Naive thymus-derived CD8-positive, alpha-beta T cell (primary cell): ENCODE measurements at regions not wholly inside any gene's neighbourhood (a gene's known extent, or its start where the extent isn't known, plus 50 kb on each side); places are given as distances from the start of the nearest gene placed in this dataset.
"Not testable (repeated sequence)": the region's sequence is repeated elsewhere in the genome, so short reads cannot be mapped to it uniquely, and the experiment has no call there.

ENCODE experiments used
- ATAC-seq, 2 donors: fragments of 150-1000 bp; cut with Tn5 transposase in 1 of 2; sonication (Bioruptor Pico), chemical (Tn5 transposase) in 1 of 2; 1 replicate in 1 of 2; 2 replicates in 1 of 2; pipeline ENCODE4 v1.10.0; 2021; ENCODE audit warnings: mild to moderate bottlenecking in 2 of 2, moderate library complexity in 2 of 2
- POLR2A ChIA-PET: fragments of 350-600 bp; sonication (Branson Sonifier 250); formaldehyde crosslinking; loops from one replicate; lab custom pipeline; 2021; ENCODE audit warnings: antibody characterized with exemption; lab: Charles Lee
- DNase-seq, 10 donors: peaks; one replicate each; pipeline versions ENCODE4 v3.0.0 to v3.0.0-alpha.2; 2020 to 2022
- H3K27ac Mint-ChIP-seq, 10 donors: one replicate each; pipeline ENCODE4 v1.8.0; 2020 to 2022; ENCODE audit warnings: mild to moderate bottlenecking in 10 of 10, mixed read lengths in 10 of 10, moderate library complexity in 4 of 10, inconsistent platforms in 1 of 10
- H3K27me3 Mint-ChIP-seq, 5 donors: one replicate each; pipeline ENCODE4 v1.8.0; 2021 to 2022; ENCODE audit warnings: mixed read lengths in 5 of 5
- H3K36me3 Mint-ChIP-seq, 3 donors: one replicate each; pipeline ENCODE4 v1.8.0; 2020 to 2022; ENCODE audit warnings: mixed read lengths in 3 of 3, mild to moderate bottlenecking in 2 of 3, inconsistent platforms in 1 of 3
- H3K4me1 Mint-ChIP-seq, 4 donors: one replicate each; pipeline ENCODE4 v1.8.0; 2021 to 2022; ENCODE audit warnings: mixed read lengths in 4 of 4
- H3K4me3 Mint-ChIP-seq, 10 donors: one replicate each; pipeline ENCODE4 v1.8.0; 2020 to 2022; ENCODE audit warnings: mild to moderate bottlenecking in 10 of 10, mixed read lengths in 10 of 10, moderate library complexity in 6 of 10, inconsistent platforms in 1 of 10
- H3K9me3 Mint-ChIP-seq, 9 donors: one replicate each; pipeline ENCODE4 v1.8.0; 2020 to 2022; ENCODE audit warnings: mixed read lengths in 9 of 9, mild to moderate bottlenecking in 3 of 9, inconsistent platforms in 1 of 9, moderate library complexity in 1 of 9

GRCh38 chr2:33931164-33931563, 332.1 kb upstream of the FAM98A start:
- POLR2A ChIA-PET = no interaction called here
- Mint-ChIP-seq H3K9me3 (peaks cover 0 to 8% (median 2%) of the 10 kb centered on the region in 9 donors), H3K4me1 (no peaks in the 10 kb centered on the region), H3K27me3 (peaks cover 0 to 4% (median 2%) of the 10 kb centered on the region in 5 donors), H3K36me3 (peaks cover 0 to 4% (median 0%) of the 10 kb centered on the region in 3 donors), H3K4me3 (no peak overlapping the region), H3K27ac (no peak overlapping the region)
- ATAC-seq = no peak
- DNase-seq = no peak

- POLR2A ChIA-PET = no interaction called here
- Mint-ChIP-seq H3K4me3 (no peak overlapping the region), H3K27me3 (peaks cover 0 to 4% (median 2%) of the 10 kb centered on the region in 5 donors), H3K9me3 (peaks cover 0 to 7% (median 2%) of the 10 kb centered on the region in 9 donors), H3K36me3 (peaks cover 0 to 4% (median 0%) of the 10 kb centered on the region in 3 donors), H3K27ac (no peak overlapping the region), H3K4me1 (no peaks in the 10 kb centered on the region)
- DNase-seq (no peak), ATAC-seq (no peak)
Measured at GRCh38 chr2:33929467-33929866, 330.4 kb upstream of the FAM98A start.

- H3K4me1 Mint-ChIP-seq = no peaks in the 10 kb centered on the region
- H3K36me3 Mint-ChIP-seq = peaks cover 0 to 4% (median 0%) of the 10 kb centered on the region in 3 donors
- no peak overlapping the region for H3K27ac Mint-ChIP-seq
- peaks cover 0 to 3% (median 2%) of the 10 kb centered on the region in 5 donors for H3K27me3 Mint-ChIP-seq
- H3K4me3 Mint-ChIP-seq = no peak overlapping the region
- peaks cover 0 to 4% (median 2%) of the 10 kb centered on the region in 9 donors for H3K9me3 Mint-ChIP-seq
- ATAC-seq (no peak), DNase-seq (no peak)
- POLR2A ChIA-PET = no interaction called here
Measured at GRCh38 chr2:33927756-33928155, 328.7 kb upstream of the FAM98A start.

DNA sequence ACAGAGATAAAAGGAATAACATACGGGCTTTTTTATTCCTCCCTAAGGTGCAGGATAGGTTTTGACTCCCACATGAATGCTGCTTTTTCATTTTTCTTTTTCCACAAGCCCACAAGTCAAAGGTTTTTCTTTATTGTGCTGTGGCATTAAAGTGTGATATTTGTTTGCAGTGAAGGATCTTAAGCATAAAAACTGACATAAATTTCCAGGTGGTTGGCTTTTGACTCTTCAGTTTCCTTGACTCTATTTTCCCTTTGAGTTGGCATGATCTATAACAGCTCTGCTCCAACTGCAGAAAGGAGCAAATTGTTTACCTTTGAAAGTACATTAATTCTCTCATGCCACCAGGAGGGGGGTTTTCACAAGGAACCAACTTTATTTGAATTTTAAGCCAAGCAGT, 326.2 kb upstream of the FAM98A start:
- DNase-seq (no peak), ATAC-seq (no peak)
- peaks cover 0 to 4% (median 0%) of the 10 kb centered on the region in 3 donors for H3K36me3 Mint-ChIP-seq
- no peak overlapping the region for H3K4me3 Mint-ChIP-seq
- no peak overlapping the region for H3K27ac Mint-ChIP-seq
- no peaks in the 10 kb centered on the region for H3K4me1 Mint-ChIP-seq
- H3K9me3 Mint-ChIP-seq = peaks cover 0 to 8% (median 2%) of the 10 kb centered on the region in 9 donors
- H3K27me3 Mint-ChIP-seq = peaks cover 0 to 3% (median 2%) of the 10 kb centered on the region in 5 donors
- POLR2A ChIA-PET = no interaction called here

DNA sequence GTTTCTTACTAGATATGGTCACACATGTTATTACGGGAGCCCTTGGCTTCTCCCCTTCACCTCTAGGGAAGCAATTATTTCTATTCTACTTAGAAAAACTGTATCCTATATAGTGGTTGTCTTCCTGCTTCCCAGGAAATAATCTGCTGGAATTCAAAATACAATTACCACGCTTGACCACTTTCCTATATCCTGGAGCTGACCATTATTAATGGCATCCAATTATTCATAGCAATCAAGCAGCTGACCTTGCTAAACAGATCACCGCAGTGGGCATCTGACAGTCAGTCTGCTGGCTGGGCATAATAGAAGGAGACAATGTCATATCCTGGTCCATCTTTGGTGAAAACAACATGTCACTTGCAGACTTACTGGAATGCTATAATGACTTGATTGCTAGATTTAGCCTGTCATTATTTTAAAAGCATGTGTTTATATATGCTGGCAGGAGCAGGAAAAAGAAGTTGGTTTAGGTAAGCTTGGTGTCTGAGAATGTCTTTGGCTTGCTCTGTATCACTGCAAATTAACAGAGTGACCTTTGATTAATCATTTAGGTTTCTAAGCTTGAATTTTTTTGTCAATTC, 325.6 kb upstream of the FAM98A start:
- ATAC-seq (no peak), DNase-seq (no peak)
- Mint-ChIP-seq H3K36me3 (peaks cover 0 to 4% (median 0%) of the 10 kb centered on the region in 3 donors), H3K27ac (no peak overlapping the region), H3K4me1 (no peaks in the 10 kb centered on the region), H3K27me3 (peaks cover 0 to 3% (median 2%) of the 10 kb centered on the region in 5 donors), H3K9me3 (peaks cover 0 to 8% (median 2%) of the 10 kb centered on the region in 9 donors), H3K4me3 (no peak overlapping the region)
- POLR2A ChIA-PET = no interaction called here

GRCh38 chr2:33917252-33917651, 318.2 kb upstream of the FAM98A start:
- Mint-ChIP-seq H3K4me1 (no peaks in the 10 kb centered on the region), H3K9me3 (peaks cover 9 to 32% (median 22%) of the 10 kb centered on the region in 9 donors)
- DNase-seq = no peak

DNA sequence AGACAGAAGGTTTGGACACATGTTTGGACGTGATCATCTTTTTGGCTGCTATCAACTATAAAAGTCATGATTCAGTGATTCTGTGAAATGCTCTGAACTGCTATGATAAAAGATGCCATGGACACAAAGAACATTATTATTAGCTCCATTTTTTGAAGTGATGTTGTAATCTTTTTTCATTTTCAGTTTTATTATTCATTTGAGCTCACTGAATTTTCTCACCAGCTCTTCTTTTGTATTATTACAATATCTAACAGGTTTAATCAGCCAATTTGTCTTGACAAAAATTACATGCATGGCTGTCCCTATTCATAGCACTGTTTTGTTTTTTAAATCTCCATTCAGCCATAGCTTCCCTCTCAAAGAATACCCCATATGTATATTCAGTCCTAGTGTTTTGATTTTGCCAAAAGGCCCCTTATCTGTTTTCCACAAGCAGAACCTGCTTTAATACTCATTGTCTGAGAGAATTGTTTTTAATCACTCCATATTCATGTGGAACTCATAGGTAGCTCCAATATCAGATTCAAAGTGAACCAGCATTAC, 314.0 kb upstream of the FAM98A start:
- H3K9me3 Mint-ChIP-seq = peaks cover 9 to 32% (median 22%) of the 10 kb centered on the region in 9 donors
- H3K27ac Mint-ChIP-seq = no peak overlapping the region
- no peak overlapping the region for H3K4me3 Mint-ChIP-seq
- H3K27me3 Mint-ChIP-seq = peaks cover 0 to 8% (median 0%) of the 10 kb centered on the region in 5 donors
- no peak for ATAC-seq
- no peaks in the 10 kb centered on the region for H3K4me1 Mint-ChIP-seq
- POLR2A ChIA-PET = no interaction called here
- peaks cover 0 to 14% (median 0%) of the 10 kb centered on the region in 3 donors for H3K36me3 Mint-ChIP-seq
- no peak for DNase-seq

More at GRCh38 chr2:33917252-33917651, 318.2 kb upstream of the FAM98A start:
- ATAC-seq = no peak
- Mint-ChIP-seq H3K36me3 (peaks cover 0 to 14% (median 0%) of the 10 kb centered on the region in 3 donors), H3K27me3 (peaks cover 0 to 3% (median 2%) of the 10 kb centered on the region in 5 donors), H3K4me3 (no peak overlapping the region), H3K27ac (no peak overlapping the region)
- POLR2A ChIA-PET = no interaction called here

DNA sequence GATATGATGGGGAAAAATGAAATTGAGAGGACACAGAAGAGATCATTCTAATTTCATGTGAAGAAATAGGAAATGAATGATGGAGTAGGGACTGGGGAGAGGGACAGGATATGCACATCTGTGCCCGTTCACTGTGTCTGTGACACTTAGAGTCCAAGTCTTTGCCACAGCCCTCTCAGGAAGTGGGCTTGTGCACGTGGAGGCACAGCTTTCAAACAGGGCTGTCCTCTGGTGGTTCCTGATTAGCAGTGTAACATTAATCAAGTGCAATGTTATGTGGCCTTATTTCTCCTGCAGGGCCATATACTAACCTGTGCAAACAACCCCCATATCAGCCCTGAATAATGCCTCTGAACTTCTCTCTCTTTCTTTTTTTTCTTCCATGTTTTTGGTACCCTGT, 312.2 kb upstream of the FAM98A start:
- Mint-ChIP-seq H3K4me1 (no peaks in the 10 kb centered on the region), H3K27me3 (peaks cover 0 to 8% (median 0%) of the 10 kb centered on the region in 5 donors), H3K4me3 (no peak overlapping the region), H3K36me3 (peaks cover 0 to 14% (median 0%) of the 10 kb centered on the region in 3 donors), H3K9me3 (peaks cover 9 to 32% (median 22%) of the 10 kb centered on the region in 9 donors), H3K27ac (no peak overlapping the region)
- DNase-seq (no peak), ATAC-seq (no peak)
- POLR2A ChIA-PET = no interaction called here

- Mint-ChIP-seq H3K27ac (no peak overlapping the region), H3K36me3 (peaks cover 0 to 12% (median 0%) of the 10 kb centered on the region in 3 donors), H3K9me3 (peaks cover 8 to 26% (median 15%) of the 10 kb centered on the region in 9 donors), H3K4me3 (no peak overlapping the region), H3K4me1 (no peaks in the 10 kb centered on the region), H3K27me3 (peaks cover 0 to 8% (median 0%) of the 10 kb centered on the region in 5 donors)
- no peak for ATAC-seq
- DNase-seq = no peak
- POLR2A ChIA-PET = no interaction called here
Measured at GRCh38 chr2:33909945-33910695, 311.0 kb upstream of the FAM98A start.

DNA sequence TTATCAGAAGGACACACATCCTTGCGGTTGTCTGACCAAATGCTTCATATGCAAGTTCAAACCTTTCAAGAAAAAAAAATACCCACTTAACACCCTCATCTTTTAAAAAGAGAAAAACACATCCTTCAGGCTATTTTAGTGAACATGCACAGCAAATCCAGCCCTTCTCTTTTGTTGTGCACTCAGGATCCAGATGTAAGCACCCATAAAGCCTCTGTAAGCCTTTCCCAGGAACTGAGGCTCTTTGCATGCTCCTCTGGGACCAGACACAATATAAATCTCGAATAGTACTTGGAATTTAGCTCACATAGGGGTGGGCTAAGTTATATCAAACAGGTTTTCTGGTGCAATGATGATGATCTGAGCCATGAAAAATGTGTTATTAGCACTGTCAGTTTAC, 308.8 kb upstream of the FAM98A start:
- no peak for DNase-seq
- H3K36me3 Mint-ChIP-seq = no peaks in the 10 kb centered on the region
- no peaks in the 10 kb centered on the region for H3K4me1 Mint-ChIP-seq
- H3K4me3 Mint-ChIP-seq = no peak overlapping the region
- no peak overlapping the region for H3K27ac Mint-ChIP-seq
- H3K27me3 Mint-ChIP-seq = peaks cover 0 to 11% (median 0%) of the 10 kb centered on the region in 5 donors
- POLR2A ChIA-PET = no interaction called here
- ATAC-seq = no peak
- H3K9me3 Mint-ChIP-seq = peaks cover 0 to 13% (median 5%) of the 10 kb centered on the region in 9 donors

DNA sequence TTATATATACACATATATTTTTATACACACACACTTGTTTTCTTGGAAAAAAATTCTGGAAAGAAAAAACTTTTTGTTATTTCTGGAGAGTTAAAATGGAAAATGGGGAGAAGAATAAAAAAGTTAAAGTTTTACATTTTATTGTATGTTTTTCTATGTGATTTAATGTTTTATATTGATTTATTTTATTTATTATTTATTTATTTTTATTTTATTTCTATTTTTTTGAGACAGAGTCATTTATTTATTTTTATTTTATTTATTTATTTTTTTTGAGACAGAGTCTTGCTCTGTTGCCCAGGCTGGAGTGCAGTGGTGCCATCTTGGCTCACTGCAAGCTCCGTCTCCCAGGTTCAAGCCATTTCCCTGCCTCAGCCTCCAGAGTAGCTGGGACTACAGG, 307.0 kb upstream of the FAM98A start:
- DNase-seq, H3K36me3 Mint-ChIP-seq, H3K4me3 Mint-ChIP-seq, H3K4me1 Mint-ChIP-seq, ATAC-seq, H3K27ac Mint-ChIP-seq, POLR2A ChIA-PET, H3K27me3 Mint-ChIP-seq: not testable (repeated sequence)
- peaks cover 0 to 20% (median 3%) of the 10 kb centered on the region in 9 donors for H3K9me3 Mint-ChIP-seq

DNA sequence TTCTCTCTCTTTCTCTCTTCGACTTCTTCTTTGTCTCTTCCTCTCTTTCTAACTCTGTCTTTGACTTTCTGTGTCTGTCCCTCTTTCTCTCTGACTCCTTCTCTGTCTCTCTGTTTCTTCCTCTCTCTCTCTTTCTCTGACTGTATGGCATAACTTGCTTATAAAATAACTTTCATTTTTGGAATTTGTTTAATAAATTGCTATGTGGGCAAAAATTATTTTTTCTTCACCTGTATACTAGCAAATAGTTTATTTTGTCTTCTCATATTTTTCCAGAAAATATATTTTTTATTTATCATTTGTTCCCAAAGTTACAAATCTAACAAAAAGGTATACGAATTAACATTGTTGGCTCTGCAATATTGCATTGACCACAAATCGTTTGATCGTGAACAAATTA, 305.7 kb upstream of the FAM98A start:
- no peak for ATAC-seq
- POLR2A ChIA-PET = no interaction called here
- Mint-ChIP-seq H3K36me3 (no peaks in the 10 kb centered on the region), H3K27ac (no peak overlapping the region), H3K4me1 (no peaks in the 10 kb centered on the region), H3K9me3 (peaks cover 0 to 24% (median 3%) of the 10 kb centered on the region in 9 donors), H3K27me3 (peaks cover 0 to 10% (median 0%) of the 10 kb centered on the region in 5 donors), H3K4me3 (no peak overlapping the region)
- DNase-seq = no peak

- Mint-ChIP-seq H3K27ac (no peak overlapping the region), H3K4me3 (no peak overlapping the region), H3K36me3 (no peaks in the 10 kb centered on the region)
Measured at GRCh38 chr2:33903701-33904100, 304.6 kb upstream of the FAM98A start.

More at GRCh38 chr2:33903701-33904100, 304.6 kb upstream of the FAM98A start:
- ATAC-seq (no peak), DNase-seq (no peak)
- POLR2A ChIA-PET = no interaction called here
- Mint-ChIP-seq H3K4me1 (no peaks in the 10 kb centered on the region), H3K27me3 (peaks cover 0 to 5% (median 0%) of the 10 kb centered on the region in 5 donors), H3K9me3 (peaks cover 0 to 24% (median 3%) of the 10 kb centered on the region in 9 donors)
